ENCODE measurements at regions not wholly inside any gene's neighbourhood (a gene's known extent, or its start where the extent isn't known, plus 50 kb on each side); places are given as distances from the start of the nearest gene placed in this dataset.
"Not testable (repeated sequence)": the region's sequence is repeated elsewhere in the genome, so short reads cannot be mapped to it uniquely, and the experiment has no call there.

DNA sequence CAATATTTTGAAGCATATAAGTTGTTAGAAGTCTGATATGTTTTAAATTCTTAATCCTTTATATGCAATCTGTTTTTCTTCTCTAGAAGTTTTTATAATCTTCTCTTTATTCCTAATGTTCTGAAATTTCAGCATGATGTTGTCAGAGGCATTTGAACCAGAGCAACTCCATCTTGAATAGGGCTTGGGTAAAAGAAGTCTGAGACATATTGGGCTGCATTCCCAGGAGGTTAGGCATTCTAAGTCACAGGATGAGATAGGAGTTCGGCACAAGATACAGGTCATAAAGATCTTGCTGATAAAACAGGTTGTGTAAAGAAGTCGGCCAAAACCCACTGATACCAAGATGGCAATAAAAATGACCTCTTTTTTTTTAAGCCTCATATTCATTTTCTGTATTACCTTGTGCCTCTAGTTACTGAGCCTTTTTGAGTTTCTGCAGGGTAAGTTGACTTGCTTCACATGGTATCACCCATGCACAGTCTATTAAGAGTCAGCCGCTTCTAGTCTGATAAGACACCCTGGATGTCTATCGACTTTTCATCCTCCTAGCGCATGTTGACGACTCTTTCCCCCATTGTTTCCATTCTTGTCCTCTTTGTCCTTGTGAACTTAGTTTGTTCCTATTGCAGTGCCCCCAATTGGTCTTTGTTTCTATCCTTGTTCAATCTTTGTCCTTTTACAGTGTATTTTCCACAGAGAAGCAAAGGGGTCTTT lies 80.8 kb upstream of the RNU6-1 start:
- no peak for DNase-seq (ENCODE audit: low spot score)

DNA sequence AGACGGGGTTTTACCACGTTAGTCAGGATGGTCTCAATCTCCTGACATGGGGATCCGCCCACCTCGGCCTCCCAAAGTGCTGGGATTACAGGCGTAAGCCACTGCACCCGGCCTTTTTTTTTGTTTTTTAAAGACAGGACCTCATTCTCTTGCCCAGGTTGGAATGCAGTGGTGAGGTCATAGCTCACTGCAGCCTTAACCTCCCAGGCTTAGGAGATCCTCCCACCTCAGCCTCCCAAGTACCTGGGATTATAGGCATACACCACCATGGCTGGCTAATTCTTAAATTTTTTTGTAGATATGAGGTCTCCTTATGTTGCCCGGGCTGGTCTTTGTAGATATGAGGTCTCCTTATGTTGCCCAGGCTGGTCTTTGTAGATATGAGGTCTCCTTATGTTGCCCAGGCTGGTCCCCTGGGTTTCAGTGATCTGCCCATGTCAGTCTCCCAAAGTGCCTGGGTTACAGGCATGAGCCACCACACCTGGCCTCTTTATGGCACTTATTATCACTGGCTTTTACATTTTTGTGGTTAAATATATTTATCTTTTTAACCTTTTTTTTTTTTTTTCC lies 82.3 kb upstream of the RNU6-1 start:
- no peak for DNase-seq (ENCODE audit: low spot score)

DNA sequence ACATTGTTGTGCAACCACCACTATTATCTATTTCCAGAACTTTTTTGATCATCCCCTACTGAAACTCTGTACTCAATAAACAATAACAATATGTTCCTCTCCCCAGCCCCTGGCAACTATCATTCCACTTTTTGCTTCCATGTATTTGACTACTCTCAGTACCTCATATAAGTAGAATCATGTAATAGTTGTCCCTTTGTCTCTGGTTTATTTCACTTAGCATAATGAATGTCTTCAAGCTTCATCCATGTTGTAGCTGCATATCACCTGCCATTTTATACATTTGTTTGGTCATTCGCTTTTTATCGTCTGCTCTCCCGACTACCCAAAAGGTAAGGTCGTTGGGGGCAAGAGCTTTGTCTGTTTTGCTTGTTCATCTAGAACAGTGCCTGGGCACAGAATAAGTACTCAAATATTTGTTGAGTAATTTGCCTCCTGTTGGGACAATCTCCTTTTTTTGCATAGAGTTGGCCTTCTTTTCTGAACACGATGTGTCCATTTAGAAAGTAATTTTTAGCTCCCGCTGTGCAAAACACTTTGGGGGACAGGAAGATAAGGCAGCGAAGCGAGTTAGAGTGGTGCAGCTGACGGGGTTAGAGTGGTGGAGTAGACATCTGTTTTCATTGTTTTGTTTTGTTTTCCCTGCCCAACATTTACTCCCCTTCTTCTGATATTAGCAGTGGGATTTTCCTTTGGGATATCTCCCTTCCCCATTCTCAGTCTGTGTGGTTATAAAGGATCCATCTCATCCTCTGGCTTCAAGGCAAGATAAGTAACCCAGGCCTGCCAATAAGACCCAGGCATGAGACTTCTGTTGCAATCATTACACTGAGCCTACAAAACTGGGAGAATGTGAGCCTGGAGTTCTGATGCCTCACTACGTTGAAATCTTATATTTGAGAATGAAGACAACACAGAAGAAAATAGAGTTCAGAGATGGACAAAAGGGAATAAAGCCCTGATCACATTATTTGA lies 83.4 kb upstream of the RNU6-1 start:
- no peak for DNase-seq (ENCODE audit: low spot score)

DNA sequence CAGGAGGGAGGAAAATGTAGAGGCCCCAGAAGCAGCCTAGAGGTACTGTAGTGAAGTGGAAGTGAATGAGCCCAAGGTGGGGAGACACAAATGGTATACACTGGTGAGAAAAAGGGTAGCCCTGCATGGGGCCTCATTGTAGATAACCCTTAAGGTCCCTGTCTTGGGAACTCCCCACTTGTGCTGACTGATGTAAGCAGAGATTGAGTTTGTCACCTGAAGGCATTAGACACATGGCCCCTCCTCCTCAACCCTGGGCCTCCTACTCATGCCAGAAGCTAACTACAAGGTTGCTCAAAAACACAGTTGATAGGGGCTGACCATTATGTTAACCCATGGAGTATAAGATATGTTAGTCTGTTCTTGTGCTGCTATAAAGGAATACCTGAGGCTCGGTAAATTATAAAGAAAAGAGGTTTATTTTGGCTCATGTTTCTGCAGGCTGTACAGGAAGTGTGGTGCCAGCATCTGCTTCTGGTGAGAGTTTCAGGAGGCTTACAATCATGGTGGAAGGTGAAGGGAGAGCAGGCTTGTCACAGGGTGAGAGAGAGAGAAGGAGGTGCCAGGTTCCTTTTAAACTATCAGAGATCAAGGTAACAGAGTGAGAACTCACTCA lies 84.6 kb upstream of the RNU6-1 start:
- no peak for DNase-seq (ENCODE audit: low spot score)

DNA sequence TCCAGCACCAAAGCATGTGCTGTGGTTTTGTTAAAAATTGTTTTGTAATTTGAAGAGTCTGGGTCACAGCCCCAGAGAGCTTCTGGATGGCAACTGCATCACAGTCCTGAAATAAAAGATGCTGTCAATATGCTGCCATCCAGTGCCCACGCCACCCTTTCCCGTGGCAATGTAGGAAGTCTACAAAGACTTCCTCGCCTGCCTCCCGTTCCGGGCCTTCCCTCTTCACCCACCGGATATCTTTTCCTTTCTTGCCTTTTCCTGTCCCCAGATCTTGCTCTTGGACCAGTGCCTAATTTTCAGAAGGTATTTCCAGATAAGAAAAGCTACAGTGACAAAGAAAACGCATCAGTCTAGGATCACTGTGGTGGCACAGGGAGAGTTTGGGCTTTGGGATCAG lies 85.3 kb upstream of the RNU6-1 start:
- no peak for DNase-seq (ENCODE audit: low spot score)

DNA sequence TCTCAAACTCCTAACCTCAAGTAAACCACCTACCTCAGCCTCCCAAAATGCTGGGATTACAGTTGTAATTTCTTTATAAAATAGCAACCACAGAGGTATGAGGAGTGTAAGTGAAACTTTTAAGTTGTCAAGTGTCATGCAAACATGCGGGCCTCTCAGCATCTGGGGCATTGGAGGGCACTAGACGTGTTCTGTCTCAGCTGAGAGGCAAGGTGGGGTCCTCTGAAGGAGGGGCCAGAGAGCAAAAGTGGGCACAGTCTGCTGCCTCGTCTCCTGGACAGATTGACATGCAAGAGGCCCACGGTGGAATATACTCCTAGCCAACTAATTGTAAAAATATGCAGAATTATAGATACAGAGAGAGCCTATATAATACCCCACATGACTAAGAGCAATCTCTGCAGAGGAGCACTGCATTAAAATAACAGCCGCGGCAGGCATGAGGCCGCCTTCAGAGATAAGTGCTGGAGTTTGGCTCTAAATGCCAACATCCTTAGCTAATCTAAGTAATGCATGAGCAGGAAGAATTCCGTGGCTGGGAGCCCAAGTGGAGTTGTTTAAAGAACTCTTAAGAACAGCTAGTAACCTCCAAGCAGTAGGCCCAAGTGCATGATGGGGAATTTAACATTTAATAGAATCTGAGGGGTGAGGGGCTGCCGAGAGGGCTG lies 87.8 kb upstream of the RNU6-1 start:
- peak; percentile 81 for DNase-seq (ENCODE audit: low spot score)

DNA sequence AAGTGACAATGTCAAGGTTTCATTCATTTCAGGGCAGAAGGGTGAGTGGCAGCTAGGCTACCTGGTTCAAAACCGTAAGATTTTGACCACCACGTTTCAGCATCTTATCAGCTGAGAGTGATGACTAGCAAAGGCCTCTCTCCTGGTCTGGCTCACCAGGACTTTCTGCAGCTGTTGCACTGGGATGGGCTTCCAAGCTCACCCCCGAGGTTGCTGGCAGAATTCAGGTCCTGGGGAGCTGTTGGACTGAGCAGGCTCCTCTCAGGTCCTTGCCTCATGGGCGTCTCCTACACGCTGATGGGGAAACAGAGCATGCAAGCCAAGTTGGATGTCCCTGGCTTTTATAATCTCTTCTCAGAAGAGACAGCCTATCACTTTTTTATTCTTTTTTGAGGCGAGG lies 88.8 kb upstream of the RNU6-1 start:
- no peak for DNase-seq (ENCODE audit: low spot score)

DNA sequence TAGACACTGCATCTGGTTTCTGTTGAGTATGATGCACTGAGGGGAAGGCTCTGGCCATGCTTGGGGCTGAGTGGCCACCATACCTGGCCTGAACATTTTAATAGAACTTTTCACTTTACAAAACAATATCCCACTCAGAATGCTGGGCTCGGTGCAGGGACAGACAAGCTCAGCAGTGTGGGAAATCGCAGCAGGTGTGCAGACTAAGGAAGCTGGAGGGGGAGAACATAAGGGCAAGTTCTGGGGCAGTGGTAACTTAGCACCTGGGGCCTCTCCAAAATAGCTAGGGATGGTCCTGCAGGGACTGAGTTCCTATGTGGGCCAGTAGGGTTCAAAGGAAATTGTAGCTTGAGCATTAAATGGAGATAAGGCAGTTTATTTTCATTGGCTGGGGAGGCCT lies 90.9 kb upstream of the RNU6-1 start:
- no peak for DNase-seq (ENCODE audit: low spot score)

DNA sequence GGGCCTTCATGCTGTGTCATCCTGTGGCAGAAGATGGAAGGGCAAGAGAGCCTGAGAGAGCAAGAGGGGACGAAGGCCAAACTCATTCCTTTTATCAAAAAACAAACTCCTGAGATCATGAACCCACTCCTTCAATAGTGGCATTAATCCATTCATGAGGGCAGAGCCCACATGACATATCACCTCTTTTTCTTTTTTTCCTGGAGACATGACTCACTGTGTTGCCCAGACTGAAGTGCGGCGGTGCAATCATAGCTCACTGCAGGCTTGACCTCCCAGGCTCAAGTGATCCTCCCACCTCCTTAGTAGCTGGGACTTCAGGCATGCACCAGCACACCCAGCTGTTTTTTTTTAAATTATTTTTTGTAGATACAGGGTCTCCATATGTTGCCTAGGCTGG lies 92.0 kb upstream of the RNU6-1 start:
- no peak for DNase-seq (ENCODE audit: low spot score)

DNA sequence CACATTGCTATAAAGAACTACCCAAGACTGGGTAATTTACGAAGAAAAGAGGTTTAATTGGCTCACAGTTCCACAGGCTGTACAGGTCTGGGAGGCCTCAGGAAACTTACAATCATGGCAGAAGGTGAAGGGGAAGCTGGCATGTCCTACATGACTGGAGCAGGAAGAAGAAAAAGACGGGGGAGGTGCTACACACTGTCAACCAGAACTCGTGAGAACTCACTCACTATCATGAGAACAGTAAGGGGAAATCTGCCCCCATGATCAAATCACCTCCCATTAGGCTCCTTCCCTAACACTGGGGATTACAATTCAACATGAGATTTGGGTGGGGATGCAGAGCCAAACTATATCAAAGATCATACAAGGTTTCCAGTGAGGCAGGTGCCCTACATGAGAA lies 94.3 kb upstream of the RNU6-1 start:
- DNase-seq (ENCODE audit: low spot score): not testable (repeated sequence)

DNA sequence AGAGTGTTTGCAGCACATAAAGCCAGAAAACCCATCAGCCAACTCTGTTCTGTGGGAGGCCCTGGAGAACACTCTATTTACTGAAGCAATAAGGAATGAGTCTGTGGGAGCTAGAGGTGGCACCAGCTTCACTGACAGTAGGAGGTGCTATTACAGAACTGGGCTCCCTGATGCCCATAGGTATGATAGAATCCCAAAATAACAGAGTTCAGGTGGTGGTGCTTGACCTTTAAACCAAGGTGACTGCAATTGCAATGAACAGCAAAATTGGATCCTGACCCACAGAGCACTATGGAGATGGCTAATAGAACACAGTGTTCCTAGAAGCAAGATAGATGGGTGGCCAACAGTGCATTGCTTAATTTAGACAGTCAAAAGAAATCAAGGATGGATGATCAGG lies 95.4 kb upstream of the RNU6-1 start:
- DNase-seq (ENCODE audit: low spot score): no peak

DNA sequence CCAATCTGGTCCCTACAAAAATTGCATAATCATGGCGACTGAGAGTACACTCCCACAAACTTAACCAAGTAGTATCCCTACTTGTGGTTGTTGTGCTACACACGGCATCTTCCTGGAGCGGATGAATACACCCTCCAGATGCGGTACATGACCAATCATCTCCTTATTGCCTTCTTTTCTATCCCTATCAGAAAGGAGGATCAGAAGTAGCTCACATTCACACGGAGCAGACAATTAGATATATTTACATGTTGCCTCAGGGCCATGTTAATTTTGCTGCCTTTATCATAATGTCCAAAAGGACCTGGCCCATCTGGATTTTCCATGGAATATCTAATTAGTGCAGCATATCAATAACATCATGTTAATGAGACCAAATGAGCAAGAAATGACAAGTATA lies 96.4 kb upstream of the RNU6-1 start:
- no peak for DNase-seq (ENCODE audit: low spot score)

DNA sequence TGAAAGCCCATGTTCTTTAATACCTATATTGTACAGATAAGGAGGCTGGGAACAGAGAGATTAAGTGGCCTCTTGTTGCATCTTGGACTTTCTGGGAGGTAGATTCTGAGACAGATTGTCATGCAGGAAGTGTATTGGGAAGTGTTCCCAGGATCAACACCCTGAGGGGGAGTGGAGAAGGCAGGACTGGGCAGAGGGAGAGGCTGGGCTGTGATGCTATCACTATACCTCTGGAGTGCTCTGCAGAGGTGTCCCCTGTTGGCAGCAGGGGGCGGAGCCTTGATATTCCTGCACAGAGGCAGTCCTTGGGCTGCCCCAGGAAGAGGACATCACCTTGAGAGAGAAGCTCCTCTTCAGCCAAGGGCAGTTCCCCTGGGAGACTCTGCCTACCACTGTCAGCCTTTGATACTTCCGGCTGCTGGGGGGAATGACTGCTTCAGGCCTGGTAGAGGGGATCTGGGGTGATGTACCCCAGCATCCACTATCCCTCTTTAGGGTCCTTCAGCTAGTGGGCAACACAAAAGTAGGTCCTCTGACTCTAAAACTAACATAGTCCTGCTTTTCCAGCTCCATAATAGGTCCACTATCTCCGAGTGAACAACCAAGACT lies 97.4 kb upstream of the RNU6-1 start:
- DNase-seq (ENCODE audit: low spot score): no peak

DNA sequence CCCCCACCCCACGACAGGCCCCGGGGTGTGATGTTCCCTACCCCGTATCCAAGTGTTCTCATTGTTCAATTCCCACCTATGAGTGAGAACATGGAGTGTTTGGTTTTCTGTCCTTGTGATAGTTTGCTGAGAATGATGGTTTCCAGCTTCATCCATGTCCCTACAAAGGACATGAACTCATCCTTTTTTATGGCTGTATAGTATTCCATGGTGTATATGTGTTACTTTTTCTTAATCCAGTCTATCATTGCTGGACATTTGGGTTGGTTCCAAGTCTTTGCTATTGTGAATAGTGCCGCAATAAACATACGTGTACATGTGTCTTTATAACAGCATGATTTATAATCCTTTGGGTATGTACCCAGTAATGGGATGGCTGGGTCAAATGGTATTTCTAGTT lies 99.3 kb upstream of the RNU6-1 start:
- not testable (repeated sequence) for DNase-seq (ENCODE audit: low spot score)

DNA sequence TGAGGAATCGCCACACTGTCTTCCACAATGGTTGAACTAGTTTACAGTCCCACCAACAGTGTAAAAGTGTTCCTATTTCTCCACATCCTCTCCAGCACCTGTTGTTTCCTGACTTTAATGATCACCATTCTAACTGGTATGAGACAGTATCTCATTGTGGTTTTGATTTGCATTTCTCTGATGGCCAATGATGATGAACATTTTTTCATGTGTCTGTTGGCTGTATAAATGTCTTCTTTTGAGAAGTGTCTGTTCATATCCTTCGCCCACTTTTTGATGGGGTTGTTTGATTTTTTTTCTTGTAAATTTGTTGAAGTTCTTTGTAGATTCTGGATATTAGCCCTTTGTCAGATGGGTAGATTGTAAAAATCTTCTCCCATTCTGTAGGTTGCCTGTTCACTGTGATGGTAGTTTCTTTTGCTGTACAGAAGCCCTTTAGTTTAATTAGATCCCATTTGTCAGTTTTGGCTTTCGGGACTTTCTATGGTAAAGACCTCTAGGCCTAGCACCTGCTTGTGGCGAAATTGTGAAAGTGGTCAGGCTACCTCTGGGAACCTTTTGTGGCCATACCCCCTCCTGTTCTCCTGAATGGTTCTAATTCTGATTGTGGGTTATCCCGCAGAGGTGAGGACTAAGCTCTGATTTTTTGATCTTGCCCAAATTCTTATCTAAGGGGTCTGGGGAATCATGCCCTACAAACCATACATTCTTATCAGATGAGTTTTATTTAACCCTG lies 99.9 kb upstream of the RNU6-1 start:
- DNase-seq (ENCODE audit: low spot score): not testable (repeated sequence)

DNA sequence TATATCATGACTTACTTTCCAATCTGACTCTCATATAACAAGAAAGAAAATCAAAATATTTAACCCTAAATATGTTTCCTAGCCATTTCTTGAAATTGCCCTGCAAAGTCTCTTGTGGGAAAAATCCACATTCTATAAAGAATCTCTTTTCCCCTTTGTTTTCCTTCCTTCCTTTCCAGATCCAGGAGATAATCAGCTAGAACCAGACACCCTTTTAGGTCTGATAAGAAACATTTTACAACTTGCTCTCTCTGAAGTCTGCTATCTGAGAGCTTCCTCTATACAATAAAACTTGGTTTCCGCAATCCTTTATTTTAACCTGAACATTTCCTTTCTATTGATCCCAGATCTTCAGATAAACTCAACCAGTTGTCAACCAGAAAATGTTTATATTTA lies 100.5 kb upstream of the RNU6-1 start:
- DNase-seq (ENCODE audit: low spot score): no peak

DNA sequence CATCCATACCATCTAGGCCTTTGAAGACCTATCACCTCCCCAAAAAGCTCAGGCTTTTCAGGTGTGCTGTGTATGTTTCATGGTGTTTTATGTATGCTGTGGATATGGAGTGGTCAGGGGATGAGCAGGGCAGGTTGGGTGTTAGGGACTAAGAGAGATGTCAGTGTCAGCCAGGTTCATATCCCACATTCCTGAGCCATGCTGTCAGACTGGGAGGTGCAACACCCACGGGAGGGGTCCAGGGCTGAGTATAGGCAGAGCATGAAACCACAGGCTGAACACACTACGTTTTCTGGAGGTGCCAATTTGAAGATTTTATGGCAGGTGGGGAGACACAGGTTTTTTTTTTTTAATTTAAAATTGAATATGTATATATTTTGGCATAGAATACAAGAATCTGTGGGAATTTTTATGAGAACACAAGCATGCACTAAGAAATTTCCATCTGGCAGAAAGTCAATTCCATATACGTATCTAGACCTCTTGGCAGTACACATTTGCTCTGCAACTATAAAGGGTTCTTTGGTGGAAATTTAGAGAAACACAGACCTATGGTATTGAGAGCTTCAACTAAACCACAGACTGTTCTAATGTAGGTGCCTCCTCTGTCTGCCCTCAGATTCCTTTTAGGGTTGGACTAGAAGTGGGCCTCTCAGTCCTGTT lies 101.9 kb upstream of the RNU6-1 start:
- peak; percentile 34 for DNase-seq (ENCODE audit: low spot score)

DNA sequence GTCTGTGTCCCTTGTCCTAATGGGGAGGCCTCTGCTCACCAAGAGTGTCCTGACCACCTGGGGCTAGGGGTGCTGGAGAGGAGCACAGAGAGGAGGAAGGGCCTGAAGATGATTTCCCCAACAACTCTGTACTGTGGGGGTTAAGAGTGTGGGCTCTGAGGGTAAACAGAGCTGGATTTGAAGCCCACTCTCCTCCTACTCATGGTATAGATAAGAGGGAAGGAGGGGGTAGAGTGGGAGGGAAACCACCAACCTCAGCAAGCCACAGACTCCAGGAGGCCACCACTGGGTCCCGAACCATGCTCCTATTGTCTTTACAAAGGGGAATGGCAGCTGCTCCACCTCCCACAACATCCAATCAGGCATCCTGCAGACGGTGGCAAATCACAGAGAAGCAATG lies 103.6 kb upstream of the RNU6-1 start:
- no peak for DNase-seq (ENCODE audit: low spot score)

DNA sequence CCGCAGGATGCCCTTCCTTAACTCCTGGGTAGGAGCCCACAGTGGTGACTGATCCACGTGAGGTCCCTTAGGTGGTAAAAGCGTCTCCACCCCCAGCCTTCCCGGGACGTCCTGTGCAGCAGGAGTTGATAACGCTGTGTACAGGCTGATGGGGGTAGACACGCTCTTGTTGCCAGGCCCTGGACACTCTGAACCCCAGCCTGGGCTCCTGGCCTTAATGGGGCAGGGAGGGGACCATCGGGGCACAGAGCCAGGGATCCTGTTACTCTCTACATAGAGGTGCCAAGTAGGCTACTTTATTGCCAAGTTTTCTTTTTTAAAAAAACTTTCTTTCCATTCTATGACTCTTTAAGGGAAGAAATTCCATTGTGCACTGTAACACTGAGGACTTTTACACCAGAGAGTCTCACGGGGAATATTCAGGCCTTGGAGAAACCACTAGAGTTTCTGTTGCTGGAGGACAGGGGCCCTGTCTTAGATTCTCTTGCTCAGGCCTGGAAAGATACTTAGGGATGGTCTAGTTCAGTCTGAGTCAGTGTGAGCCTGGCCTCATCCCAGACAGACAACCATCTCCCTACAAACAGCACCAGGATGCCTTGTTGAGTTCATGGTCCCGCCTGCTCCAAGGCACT lies 104.3 kb upstream of the RNU6-1 start:
- no peak for DNase-seq (ENCODE audit: low spot score)

DNA sequence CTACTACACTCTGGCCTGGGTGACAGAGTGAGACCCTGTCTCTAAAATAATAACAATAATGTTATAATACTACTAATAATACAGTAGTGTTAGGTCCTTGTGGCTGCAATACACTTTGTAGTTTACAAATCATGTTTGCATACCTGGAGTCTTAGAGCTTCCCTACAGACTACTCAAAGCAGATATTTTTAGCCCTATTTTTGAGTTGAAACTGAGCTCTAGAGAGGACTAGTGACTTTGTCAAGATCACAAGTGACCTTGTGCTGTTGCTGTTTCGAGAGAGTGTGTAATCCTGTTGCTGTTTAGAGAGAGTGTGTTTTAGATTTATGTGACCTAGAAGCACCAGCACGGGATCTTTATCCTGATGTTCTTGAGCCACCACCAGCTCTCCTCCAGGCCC lies 105.3 kb upstream of the RNU6-1 start:
- no peak for DNase-seq (ENCODE audit: low spot score)

Measured in mucosa of gallbladder (tissue), 1 donor.